AG04449 (cell line): ENCODE measurements at regions not wholly inside any gene's neighbourhood (a gene's known extent, or its start where the extent isn't known, plus 50 kb on each side); places are given as distances from the start of the nearest gene placed in this dataset.

ENCODE experiments used
- CTCF ChIA-PET: fragments of 350-600 bp; formaldehyde crosslinking; extraction: SDS; loops from one replicate; lab custom pipeline; 2021; ENCODE audit warnings: antibody characterized with exemption; lab: Yijun Ruan, JAX
- POLR2A ChIA-PET: fragments of 400-600, 350-600 bp; formaldehyde crosslinking; extraction: SDS; loops from one replicate; lab custom pipeline; 2020; ENCODE audit warnings: antibody characterized with exemption, inconsistent platforms; lab: Yijun Ruan, JAX
- DNase-seq: peaks from one replicate; pipeline ENCODE4 v3.0.0-alpha.2; 2010; ENCODE audit warnings: low read depth, low spot score
- H3K4me3 ChIP-seq: 2 replicates; pipeline ENCODE4 v1.5.1; 2011; ENCODE audit warnings: low read depth, mild to moderate bottlenecking, control low read depth, low read length
- TF ChIP-seq, protein P1 (sequence below): IDR thresholded peaks from one replicate; pipeline ENCODE4 v1.5.1; 2011; ENCODE audit warnings: mild to moderate bottlenecking, moderate library complexity, low read length, control low read depth, inconsistent platforms; ENCODE audit not compliant: insufficient read depth; ENCODE audit errors: missing control alignments

DNA sequence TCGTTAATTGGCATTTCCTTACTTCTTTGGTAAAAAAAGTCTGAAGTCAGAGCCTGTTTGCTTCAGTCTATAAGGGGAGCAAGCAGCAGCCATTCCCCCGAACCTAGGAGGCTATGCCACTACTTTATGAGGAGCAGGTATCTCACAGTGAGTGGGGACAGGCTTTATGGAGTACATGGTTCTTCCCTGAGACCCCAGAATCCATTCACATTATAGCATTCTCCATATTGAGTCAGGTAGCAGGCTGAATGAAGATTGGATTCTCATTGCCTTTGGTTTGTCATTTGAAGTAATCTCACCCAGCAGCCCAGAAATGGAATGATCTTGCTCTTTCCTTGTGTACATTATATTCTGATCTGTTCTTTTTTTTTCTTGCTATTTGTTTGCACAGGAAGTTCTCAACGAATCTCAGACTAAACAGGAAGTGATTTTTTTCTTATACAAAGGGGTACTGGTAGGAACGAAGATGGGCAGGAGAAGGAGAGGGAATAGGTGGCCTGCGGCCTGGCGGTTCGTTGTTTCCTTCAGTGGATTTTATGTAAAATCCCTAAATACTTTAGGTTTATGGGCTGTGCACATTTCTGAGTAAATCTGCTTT lies 74.4 kb downstream of the ARHGAP35 start:
- no peak overlapping the region for H3K4me3 ChIP-seq
- TF ChIP-seq, protein P1, sequence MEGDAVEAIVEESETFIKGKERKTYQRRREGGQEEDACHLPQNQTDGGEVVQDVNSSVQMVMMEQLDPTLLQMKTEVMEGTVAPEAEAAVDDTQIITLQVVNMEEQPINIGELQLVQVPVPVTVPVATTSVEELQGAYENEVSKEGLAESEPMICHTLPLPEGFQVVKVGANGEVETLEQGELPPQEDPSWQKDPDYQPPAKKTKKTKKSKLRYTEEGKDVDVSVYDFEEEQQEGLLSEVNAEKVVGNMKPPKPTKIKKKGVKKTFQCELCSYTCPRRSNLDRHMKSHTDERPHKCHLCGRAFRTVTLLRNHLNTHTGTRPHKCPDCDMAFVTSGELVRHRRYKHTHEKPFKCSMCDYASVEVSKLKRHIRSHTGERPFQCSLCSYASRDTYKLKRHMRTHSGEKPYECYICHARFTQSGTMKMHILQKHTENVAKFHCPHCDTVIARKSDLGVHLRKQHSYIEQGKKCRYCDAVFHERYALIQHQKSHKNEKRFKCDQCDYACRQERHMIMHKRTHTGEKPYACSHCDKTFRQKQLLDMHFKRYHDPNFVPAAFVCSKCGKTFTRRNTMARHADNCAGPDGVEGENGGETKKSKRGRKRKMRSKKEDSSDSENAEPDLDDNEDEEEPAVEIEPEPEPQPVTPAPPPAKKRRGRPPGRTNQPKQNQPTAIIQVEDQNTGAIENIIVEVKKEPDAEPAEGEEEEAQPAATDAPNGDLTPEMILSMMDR: no peak
- CTCF ChIA-PET: interaction anchor here (1.3 kb wide), 1 partner anchor 56 kb away, joined by 3 read pairs; no protein-coding TSS in a partner anchor
- POLR2A ChIA-PET: no interaction called here
- no peak for DNase-seq

DNA sequence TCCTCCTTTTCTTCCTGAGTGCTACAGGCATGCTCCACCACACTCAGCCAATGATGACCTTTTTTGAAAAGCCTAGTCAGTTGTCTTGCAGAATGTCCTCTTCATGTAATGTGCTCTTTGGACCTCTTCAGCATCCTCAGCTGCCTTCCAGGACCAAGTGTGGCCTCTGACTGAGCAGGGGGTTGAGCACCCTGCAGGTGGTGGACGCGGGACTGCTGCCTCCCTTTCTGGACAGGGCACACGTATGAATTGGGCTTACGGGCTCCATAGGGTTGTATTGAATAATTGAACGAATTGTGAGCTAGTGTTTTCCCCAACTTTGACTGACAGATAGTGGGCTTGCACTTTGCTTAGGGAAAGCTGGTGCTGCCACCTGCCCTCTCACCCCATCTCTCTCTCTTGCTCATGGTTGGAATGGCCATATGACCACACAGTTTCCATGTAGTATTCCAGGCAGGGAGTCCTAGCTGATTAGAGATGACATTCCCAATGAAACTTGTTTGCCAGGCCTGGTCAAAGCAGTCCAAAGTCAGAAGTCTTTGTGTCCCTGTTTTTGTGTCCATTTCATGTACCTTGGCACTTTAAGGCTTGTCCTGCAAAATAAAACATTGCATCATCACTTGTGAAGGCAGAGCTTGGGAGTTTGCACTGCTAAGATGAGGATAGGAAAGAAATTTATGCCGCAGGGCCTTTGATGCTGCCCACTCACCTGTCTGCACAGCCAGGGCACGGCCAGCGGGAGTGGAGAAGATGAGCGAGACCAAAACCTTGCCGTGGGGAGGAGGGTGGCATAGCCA lies 76.3 kb upstream of the NPAS1 start:
- CTCF ChIA-PET: interaction anchor here (1.5 kb wide), 1 partner anchor 48 kb away, joined by 4 read pairs; no protein-coding TSS in a partner anchor
- TF ChIP-seq, protein P1: no peak
- POLR2A ChIA-PET: interaction anchor here (0.6 kb wide), 1 partner anchor 182 kb away, joined by 3 read pairs; no protein-coding TSS in a partner anchor
- H3K4me3 ChIP-seq: no peak overlapping the region
- DNase-seq: no peak

DNA sequence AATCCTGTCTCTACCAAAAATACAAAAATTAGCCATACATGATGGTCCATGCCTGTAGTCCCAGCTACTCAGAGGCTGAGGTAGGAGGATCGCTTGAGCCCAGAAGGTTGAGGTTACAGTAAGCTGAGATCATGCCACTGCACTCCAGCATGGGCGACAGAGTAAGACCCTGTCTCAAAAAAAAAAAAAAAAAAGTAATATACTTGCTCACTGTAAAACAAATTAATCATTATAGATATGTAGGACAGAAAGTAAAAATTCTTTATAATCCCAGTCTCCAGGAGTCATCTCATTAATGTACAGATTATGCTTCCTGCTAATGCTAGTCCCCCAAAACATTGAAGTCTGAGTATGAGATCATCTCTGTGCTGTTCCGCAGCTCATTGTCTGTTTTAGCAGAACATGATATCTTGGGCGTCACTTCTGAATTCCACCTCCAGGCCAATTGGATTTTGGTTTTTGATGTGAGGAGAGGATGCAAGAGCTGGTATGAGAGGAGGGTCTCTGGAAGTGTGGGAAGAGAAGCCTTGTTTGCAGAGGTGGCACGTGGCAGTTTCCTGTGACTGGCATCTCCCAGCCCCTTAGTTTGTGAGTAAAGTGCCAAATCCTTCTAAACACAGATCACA lies 75.4 kb upstream of the NPAS1 start:
- POLR2A ChIA-PET: interaction anchor here (1.0 kb wide), 1 partner anchor 26 kb away, joined by 3 read pairs; no protein-coding TSS in a partner anchor
- no peak for DNase-seq
- CTCF ChIA-PET: interaction anchor here (0.7 to 4.0 kb wide), 3 partner anchors 11 to 47 kb away, joined by 3 to 21 read pairs (median 14); no protein-coding TSS in a partner anchor
- peak overlapping the region; percentile 23; the same call in 1 of the 2 replicates for H3K4me3 ChIP-seq
- TF ChIP-seq, protein P1: no peak

- TF ChIP-seq, protein P1: no peak
- peak overlapping the region; percentile 27 for H3K4me3 ChIP-seq
- DNase-seq: no peak
- ChIA-PET POLR2A (interaction anchor here (1.0 kb wide), 1 partner anchor 25 kb away, joined by 3 read pairs; no protein-coding TSS in a partner anchor), CTCF (interaction anchor here (0.6 to 4.0 kb wide), 5 partner anchors 10 to 51 kb away, joined by 3 to 21 read pairs (median 3); no protein-coding TSS in a partner anchor)
These were observed 74.6 kb upstream of the NPAS1 start for GRCh38 chr19:46944918-46945628.

GRCh38 chr19:46945694-46946489 lies 73.7 kb upstream of the NPAS1 start:
- ChIA-PET POLR2A (interaction anchor here (0.8 to 1.0 kb wide), 2 partner anchors 10 to 90 kb away, joined by 3 read pairs; no protein-coding TSS in a partner anchor), CTCF (interaction anchor here (0.6 to 4.0 kb wide), 6 partner anchors 9 to 188 kb away, joined by 3 to 21 read pairs (median 3); no protein-coding TSS in a partner anchor)
- DNase-seq: no peak
- H3K4me3 ChIP-seq: no peak overlapping the region
- TF ChIP-seq, protein P1: no peak
